Inferior parietal cortex (tissue), 1 donor: ENCODE measurements at regions not wholly inside any gene's neighbourhood (a gene's known extent, or its start where the extent isn't known, plus 50 kb on each side); places are given as distances from the start of the nearest gene placed in this dataset.
"Not testable (repeated sequence)": the region's sequence is repeated elsewhere in the genome, so short reads cannot be mapped to it uniquely, and the experiment has no call there.

Source experiments
- DNase-seq: peaks from one replicate; pipeline ENCODE4 v3.0.0-alpha.2; 2016; ENCODE audit errors: extremely low spot score

DNA sequence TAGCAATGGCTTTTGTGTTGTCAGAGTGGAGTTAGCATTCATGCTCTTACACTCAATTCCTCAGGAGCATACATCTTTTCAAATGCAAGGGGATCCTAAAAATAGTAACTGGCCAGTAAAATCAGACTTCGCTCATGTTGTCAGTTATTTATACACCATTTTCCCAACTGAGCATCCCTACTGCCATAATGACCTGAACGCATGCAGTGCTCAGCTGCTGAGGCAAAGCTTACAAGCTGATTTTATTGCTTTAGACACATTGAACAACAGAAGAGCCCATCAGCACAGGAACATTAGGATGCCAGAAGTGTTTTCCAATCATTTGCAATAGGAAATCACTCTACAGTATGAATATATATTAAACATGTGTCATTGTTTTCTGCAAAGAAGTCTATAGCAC, 689.7 kb upstream of the BCHE start:
- DNase-seq, result no peak

DNA sequence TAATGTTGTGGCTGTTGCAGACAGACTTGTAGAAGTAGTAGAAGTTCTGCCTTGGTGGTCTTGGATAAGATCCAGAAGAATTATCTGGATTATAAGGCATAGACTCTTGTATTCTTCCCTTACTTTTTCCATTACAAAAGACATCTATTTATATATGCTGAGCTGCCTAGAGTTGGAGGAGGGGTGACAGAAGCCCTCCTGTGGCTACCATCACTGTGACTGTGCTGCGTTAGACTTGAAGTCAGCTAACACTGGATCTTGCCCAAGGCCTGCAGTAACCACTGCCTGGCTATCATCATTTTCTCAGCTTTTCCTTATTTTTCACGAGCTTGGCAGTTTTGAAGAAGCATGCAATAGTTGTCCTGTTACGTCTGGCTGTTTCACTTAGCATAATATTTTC, 684.8 kb upstream of the BCHE start:
- no peak for DNase-seq

DNA sequence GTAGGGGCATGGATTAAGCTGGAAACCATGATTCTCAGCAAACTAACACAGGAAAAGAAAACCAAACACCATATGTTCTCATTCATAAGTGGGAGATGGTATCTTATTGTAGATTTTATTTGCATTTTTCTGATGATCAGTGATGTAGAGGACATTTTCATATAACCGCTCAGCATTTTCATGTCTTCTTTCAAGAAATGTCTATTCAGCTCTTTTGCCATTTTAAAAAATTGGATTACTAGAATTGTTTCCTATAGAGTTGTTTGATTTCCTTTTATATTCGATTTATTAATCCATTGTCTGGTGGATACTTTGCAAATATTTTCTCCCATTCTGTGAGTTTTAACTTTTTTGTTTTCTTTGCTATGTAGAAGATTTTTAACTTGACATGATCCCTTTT, 682.2 kb upstream of the BCHE start:
- no peak for DNase-seq

DNA sequence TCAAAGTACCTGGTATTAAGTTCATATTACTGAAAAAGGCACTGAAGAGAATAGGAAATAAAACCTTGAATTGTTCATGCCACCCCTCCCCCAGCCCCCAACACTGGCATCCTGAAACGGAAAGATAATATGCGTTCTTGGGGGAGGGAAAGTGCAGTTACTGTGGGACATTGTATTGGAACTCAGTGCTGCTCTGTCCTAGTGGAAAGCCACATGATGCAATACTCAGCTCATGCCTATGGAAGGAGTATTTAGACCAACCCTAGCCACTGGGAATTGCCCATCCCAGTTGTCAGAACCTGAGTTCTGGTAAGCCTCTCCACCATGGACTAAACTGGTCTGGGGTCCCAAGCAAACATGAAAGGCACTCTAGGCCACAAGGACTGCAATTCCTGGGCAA, 680.8 kb upstream of the BCHE start:
- no peak for DNase-seq

DNA sequence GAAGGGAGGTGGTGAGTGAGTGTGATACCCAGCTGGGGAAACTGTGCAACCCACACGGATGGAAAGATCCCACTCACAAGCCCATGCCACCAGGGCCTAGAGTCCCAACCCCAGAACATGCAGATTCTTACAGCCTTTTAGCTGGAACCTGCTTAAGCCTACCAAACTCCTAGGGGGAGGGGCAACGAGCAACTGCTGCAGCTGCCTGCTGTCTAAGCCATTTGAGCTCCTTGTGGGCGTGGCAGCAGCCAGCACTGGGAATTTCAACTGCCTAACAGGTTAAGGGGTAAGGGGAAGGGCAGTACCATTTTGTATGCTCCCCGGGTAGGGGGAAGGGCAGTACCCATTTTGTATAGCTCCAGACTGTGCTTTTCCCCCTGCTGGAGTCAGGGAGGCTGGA, 673.2 kb upstream of the BCHE start:
- DNase-seq, result no peak

DNA sequence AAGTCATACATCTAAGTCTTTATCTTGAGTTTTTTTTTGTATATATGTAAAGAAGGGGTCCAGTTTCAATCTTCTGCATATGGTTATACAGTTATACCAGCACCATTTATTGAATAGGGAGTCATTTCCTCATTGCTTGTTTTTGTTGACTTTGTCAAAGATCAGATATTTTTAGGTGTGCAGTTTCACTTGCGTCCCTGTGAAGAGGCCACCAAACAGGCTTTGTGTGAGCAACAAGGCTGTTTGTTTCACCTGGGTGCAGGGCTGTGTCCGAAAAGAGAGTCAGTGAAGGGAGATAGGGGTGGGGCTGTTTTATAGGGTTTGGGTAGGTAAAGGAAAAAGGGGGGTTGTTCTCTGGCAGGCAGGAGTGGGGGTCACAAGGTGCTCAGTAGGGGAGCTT, 663.2 kb upstream of the BCHE start:
- DNase-seq, result not testable (repeated sequence)

DNA sequence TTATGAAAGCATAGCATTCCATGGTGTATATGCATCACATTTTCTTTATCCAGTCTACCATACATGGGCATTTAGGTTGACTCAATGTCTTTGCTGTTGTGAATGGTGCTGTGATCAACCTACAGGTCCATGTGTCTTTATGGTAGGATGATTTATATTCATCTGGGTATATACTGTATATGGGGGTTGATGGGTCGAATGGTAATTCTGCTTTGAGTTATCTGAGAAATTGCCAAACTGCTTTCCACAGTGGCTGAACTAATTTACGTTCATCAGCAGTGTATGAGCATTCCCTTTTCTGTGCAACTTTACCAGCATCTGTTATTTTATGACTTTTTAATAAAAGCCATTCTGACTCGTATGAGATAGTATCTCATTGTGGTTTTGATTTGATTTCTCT, 662.4 kb upstream of the BCHE start:
- no peak for DNase-seq

DNA sequence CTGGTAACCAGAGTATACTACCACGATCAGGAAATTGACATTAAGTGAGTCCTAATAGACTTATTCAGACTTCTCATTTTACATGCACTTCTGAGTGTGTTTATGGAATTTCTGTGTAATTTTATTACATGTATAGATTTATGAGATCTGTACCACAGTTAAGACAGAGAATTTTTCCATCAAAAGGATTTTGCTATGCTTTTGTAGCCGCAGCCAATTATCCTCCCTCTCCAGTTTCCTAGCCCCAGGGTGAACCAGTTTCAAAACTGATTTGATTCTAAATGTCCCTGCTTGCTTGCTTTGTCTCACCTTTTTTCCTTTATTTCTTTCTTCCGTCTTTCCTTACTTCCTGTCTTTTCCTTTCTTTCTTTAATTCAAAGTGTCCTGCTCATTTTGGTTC, 661.2 kb upstream of the BCHE start:
- DNase-seq, result no peak

DNA sequence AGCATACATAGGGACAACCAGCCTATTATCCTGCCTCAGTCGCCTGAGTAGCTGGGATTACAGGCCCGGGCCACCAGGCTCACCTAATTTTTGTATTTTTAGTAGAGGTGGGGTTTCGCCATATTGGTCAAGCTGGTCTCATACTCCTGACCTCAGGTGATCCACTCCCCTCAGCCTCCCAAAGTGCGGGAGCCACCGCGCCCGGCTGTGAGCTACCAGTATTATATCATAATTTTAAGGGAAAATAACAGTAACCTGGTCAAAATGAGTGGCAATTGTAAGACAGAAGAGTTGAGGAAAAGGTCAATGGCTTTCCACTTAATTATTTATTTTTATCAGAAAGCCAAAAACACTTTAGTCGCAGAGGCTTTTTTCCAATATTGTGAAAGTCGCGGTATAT, 652.6 kb upstream of the BCHE start:
- no peak for DNase-seq

DNA sequence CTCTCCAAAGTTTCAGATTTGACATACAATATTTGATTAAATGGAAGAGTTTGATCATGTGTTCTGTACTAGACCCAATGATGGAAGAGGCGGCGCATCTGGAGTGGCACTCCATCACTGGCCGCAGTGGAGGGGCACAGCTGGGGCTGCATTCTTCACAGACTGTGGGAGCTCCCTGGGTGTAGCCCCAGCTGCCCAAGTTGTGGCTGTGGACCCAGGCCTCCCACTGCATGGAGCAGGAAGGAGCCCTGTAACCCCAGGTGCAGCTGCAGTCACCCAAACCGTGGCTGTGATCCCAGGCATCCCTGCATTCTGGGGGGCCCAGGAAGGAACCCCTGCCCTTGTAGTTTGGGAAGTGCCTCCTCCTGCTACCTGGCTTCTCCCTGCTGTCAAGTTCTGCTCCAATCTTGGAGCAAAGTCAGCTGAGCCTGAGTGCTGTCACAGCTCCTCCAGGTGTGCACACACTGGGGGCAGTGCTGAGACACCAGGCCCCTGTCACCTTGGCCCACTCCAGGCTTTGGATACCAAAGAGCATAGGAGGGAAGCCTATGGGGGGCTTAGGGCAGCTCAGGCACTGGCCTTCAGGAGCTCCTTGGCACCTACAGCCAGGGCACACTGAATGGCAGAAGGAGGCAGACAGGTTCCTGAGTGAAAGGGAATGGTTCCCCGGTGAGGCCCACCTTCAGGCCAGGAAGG, 651.9 kb upstream of the BCHE start:
- DNase-seq, result no peak

DNA sequence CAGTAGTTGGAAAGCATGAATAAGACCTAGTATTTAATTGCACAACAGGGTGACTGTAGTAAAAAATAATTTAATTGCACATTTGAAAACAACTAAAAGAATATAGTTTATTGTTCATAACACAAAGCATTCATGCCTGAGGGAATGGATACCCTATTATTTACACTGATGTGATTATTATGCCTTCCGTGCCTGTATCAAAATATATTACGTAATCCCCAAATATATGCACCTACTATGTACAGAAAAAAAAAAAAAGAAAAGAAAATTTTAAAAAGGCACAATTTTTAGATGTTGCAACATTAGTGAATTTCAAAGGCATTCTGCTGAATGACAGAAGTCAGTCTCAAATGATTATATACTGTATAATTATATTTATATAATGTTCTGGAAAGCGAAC, 647.2 kb upstream of the BCHE start:
- DNase-seq, result no peak

DNA sequence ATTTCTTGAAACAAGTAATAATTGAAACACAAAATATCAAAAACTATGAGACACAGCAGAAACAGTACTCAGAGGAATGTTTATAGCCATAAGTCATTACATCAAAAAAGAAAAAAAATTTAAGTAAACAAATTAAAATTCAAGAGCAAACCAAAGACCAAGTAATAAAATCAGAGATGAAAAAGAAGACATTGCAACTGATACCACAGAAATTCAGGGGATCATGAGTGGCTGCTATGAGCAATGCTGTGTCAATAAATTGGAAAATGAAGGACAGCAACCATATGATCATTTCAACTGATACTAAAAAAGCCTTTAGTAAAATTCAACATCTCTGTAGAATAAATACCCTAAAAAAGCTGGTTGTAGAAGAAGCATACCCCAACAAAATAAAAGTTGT, 644.1 kb upstream of the BCHE start:
- DNase-seq, result no peak

DNA sequence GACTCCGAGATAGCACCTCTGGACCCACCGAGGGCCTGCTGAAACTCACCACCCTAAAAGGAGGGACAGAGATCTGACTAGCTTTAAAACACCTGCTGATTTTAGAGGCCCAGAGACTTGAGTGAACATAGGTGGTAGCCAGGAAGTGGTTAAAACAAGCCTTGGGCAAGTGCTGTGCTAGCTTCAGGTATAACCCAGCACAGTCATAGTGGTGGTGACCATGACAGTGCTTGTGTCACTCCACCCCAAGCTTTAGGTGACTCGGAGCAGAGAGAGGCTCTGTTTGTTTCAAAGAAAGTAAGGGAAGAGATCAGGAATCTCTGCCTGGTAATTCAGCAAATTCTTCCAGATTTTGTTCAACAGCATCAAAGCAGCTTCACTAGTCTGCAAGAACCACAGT, 641.1 kb upstream of the BCHE start:
- no peak for DNase-seq

DNA sequence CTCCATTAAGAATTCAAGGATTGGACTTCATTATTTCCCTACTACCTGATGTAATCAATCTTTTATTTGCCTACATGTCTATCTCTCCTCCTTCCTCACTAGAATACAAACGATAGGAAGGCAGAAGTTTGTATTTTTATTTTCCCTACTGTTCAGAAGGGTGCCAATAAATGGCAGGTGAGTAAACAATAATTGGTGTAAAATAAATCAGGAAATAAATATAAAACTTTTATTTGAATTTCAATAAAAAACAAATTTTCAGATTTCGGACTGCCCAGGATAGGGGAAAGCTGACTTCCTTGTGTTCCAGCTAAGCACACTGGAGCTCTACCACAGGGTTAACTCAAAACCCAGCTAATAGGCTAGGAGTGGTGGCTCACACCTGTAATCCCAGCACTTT, 636.3 kb upstream of the BCHE start:
- DNase-seq, result no peak

DNA sequence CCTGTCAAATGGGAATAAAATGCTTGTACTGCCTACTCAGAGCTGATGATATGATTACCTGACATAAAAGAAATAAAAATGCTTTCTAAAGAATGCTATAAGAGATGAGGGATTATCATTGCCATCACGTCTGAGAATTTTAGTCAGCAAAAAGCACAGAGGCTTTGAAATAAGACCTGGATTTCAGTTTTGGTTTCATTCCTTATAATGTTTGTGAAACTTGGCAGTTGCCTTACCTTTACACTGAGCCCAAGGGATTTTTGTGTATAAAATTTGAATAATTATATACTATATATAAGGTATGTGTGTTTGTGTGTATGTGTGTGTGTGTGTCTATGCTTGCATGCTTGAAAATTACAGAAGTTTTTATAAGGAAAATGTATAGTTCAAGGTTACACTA, 634.8 kb upstream of the BCHE start:
- no peak for DNase-seq

DNA sequence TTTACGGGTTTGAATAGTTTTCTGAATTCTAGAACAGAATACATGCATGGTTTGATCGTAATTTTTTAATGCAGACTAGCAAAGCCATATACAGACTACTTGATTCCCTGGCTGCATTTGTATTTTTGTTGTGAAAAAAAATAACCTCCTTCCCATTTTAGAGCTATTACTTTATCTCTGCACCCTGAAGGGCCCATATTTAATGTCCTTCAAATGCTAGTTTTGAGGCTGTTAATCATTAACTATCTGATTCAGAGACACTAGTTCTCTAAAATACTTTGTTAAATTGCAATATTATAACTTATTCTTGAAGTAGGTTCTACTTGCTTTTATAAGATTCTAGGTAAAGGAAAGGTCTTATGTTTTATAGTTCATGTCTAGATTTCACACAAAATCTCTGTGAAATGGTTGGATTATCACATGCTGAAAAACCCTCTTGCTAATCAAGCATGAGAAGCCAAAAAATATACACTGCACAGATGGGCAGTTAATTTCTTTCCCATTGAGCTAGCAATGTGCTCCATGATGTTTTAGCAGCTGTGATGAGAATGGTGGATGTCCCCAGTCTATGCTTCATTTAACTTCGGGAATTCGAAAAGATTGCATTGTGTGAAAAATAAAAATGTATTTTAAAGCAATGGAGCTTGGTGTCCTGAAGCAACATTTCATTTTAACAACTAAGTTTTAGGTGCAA, 634.0 kb upstream of the BCHE start:
- no peak for DNase-seq

DNA sequence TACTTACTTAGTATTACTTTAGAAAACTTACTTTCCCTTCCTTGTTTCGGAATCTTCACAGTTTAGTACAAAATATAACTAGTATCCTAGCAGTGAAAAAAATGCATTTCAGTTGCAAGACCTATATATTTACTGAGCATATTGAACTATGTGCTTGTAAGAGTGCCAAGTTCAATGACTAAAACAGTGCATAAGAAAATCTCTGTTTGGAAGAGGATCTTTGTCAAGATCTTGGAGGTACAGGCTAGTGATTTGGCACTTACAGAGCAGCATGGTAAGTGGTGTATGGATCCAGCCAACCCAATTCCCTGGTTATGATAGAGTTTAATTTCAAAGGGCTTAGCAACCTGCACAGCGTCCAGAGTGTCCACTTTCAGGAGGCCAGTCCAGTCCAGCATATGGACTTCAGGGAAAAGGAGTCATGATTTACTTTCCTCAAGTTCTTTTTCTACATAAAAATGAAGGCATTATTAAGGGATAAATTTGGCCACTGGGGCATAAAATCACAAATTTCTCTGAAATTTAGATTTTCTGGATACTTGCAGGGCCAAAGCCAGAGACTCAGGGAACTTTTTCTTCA, 625.8 kb upstream of the BCHE start:
- no peak for DNase-seq

DNA sequence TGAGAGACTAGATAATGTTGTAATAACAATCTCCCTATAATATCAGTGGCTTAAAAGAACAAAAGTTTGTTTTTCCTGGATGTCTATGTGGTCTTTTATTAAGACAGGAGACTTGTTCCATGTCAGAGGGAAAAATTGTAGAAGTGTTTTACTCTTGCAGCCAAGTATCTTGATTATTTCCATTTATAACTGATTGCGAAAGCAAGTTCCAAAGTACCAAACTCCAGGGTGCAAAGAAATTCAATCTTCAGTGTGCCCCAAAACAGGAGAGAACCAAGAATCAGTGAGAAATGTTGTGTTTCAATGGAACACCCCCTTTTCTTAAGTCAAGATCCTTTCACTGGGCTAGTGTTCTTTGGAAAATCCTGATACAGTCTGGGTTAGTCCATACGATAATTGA, 624.4 kb upstream of the BCHE start:
- no peak for DNase-seq

DNA sequence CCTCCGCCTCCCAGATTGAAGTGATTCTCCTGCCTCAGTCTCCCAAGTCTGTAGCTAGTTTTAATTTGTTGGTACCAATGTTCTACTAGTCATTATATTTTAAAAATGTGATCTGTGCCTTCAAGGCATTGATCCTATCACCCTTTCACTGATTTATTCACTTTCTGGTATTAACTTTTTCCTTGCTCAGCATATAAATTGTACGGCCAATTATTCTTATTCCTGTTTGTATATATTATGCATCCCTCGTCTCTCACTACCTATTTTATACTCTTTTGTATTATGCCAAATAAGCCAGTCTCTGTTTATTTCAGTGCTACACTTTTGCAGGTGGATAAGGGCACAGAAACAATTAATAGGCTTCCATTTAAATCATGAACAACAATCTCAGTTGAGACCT, 620.2 kb upstream of the BCHE start:
- no peak for DNase-seq

DNA sequence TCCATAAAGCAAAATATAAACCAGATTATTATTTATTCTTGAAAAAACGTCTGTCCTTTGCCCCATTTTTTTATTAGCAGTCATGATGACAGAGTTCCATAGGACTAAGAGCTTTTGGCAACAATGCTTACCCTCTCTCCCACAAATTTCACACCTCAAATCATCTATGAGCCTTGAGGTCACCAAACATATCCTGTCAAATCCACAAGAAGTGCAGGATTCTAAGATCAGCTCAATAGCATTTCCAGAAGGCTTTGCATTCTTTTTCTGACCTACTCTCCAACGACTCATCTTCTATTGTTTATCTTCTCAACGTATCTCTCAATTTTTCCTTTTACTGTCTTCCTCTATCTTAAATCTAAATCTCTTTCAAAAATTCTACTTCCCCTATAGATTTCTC, 619.1 kb upstream of the BCHE start:
- no peak for DNase-seq

DNA sequence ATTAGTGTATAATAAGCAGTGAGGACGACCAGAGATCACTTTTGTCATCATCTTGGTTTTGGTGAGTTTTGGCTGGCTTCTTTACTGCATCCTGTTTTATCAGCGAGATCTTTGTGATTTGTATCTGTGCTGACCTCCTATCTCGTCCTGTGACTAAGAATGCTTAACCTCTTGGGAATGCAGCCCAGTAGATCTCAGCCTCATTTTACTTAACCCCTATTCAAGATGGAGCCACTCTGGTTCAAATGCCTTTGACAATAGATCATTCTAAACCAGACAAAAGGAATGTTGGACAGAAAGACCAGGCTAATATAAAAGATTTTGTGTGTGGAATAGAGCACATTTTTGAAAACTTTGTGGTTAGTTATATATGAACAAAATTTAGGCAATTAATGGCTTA, 618.5 kb upstream of the BCHE start:
- no peak for DNase-seq

DNA sequence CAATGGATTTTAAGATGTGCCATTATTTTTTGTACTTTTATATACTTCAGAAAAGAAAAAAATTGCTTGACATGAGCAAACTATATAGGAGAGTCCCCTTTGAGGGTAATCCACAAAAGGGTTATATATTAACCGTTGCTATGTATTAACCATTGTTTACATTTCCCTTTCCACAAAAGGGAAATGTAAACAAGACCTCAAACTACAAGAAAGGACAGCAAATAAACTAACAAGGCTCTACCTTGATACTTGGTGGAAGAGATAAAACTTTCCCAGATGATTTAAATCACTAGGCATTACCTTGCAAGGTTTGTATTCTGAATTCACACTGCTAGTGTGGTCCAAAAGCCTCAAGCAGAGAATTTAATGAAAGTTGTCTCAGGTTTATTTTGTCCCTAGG, 616.3 kb upstream of the BCHE start:
- DNase-seq, result no peak

DNA sequence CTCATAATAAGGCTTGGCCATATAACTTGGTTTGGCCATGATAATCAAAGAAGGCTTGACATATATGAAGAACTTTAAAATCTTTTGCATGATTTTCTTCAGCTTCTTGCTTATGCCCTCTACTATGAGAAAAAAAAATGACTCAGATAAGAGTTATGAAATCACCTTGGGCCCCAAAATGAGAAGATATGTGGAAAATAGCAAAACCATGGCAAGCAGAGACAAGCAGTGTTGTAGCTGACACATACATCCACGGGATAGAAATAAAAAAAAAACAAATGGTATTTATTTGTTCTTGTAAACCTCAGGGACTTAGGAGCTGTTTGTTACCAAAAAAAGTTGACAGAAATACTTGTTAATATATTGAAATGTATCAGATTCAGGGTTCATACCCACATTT, 614.8 kb upstream of the BCHE start:
- no peak for DNase-seq

DNA sequence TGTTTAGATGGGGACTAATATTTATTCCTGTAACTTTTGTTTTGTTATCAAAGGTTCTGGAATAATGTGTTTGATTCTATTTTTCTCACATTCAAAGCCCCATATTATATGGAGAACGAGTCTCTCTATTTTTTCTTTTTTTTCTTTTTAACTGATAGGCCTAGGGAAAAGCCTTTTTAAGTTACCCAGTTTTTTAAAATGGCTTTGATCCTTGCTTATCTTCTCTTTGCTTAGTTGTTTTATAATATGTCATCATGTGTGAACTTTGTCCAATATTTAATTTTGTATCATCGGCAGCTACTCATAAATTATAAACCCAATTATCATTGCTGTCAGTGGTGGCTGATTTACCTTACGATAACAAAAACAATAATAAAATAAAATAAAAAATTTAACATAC, 610.3 kb upstream of the BCHE start:
- DNase-seq, result no peak
